ENCODE measurements at regions not wholly inside any gene's neighbourhood (a gene's known extent, or its start where the extent isn't known, plus 50 kb on each side); places are given as distances from the start of the nearest gene placed in this dataset.

GRCh38 chr2:187232749-187233148 lies 215.3 kb downstream of the CALCRL start:
- DNase-seq (ENCODE audit: low read depth, low spot score), result no peak
- in situ Hi-C loops (cut with MboI) (no loop called here), intact Hi-C loops (cut with micrococcal nuclease; ENCODE audit: unreplicated experiment) (no loop called here)
- H3K9ac ChIP-seq (ENCODE audit: control insufficient read depth, insufficient read depth, low read length), result no peak overlapping the region
- CTCF ChIA-PET, result no interaction called here
- no peak for ATAC-seq
- POLR2A ChIA-PET, result no interaction called here
- no peak overlapping the region for H2AFZ ChIP-seq (ENCODE audit: control insufficient read depth, low read depth, low read length)
- no peak for TF ChIP-seq MEF2B (IDR thresholded peaks at IDR 0.05; ENCODE audit: partially characterized antibody, poor library complexity, severe bottlenecking)
- no peaks in the 10 kb centered on the region for H3K79me2 ChIP-seq (ENCODE audit: control insufficient read depth, insufficient read depth, low read length)
- no peak overlapping the region for H3K4me2 ChIP-seq (ENCODE audit: control insufficient read depth, insufficient read depth)
- no peaks in the 10 kb centered on the region for H3K27me3 ChIP-seq (replicated peaks in 1 of 2; ENCODE audit: control insufficient read depth in 2 of 2, insufficient read depth in 2 of 2, low read length in 1 of 2)
- SMC1A ChIA-PET (ENCODE audit: uncharacterized antibody, unreplicated experiment), result no interaction called here
- H4K20me1 ChIP-seq (ENCODE audit: control insufficient read depth, insufficient read depth), result no peaks in the 10 kb centered on the region
- FAIRE-seq, result no peak
- H3K27ac ChIP-seq (ENCODE audit: control insufficient read depth, insufficient read depth), result no peak overlapping the region
- WGBS (ENCODE audit: insufficient coverage, insufficient replicate concordance, low lambda C conversion rate, missing lambda C conversion rate), result 45% methylated on average over 1 of the region's 1 CpG
- RAD21 ChIA-PET (ENCODE audit: unreplicated experiment), result no interaction called here
- H3K36me3 ChIP-seq (ENCODE audit: control insufficient read depth in 2 of 2, insufficient read depth in 2 of 2, low read length in 1 of 2), result no peaks in the 10 kb centered on the region
- no peaks in the 10 kb centered on the region for H3K9me3 ChIP-seq (replicated peaks; ENCODE audit: control insufficient read depth, insufficient read depth, low read length)
- no TSS peak for BruUV-seq (replicated peaks)
- H3K4me3 ChIP-seq, result no peak overlapping the region
- no peaks in the 10 kb centered on the region for H3K4me1 ChIP-seq (ENCODE audit: control insufficient read depth, insufficient read depth, low read length)

- DNase-seq (ENCODE audit: low read depth, low spot score) (no peak), FAIRE-seq (no peak), ATAC-seq (no peak)
- no TSS peak for BruUV-seq (replicated peaks)
- Histone ChIP-seq H3K79me2 (ENCODE audit: control insufficient read depth, insufficient read depth, low read length) (no peaks in the 10 kb centered on the region), H3K4me3 (no peak overlapping the region), H3K4me2 (ENCODE audit: control insufficient read depth, insufficient read depth) (no peak overlapping the region), H2AFZ (ENCODE audit: control insufficient read depth, low read depth, low read length) (no peak overlapping the region), H4K20me1 (ENCODE audit: control insufficient read depth, insufficient read depth) (no peaks in the 10 kb centered on the region), H3K9me3 (replicated peaks; ENCODE audit: control insufficient read depth, insufficient read depth, low read length) (no peaks in the 10 kb centered on the region), H3K4me1 (ENCODE audit: control insufficient read depth, insufficient read depth, low read length) (no peaks in the 10 kb centered on the region), H3K27ac (ENCODE audit: control insufficient read depth, insufficient read depth) (no peak overlapping the region), H3K36me3 (ENCODE audit: control insufficient read depth in 2 of 2, insufficient read depth in 2 of 2, low read length in 1 of 2) (no peaks in the 10 kb centered on the region), H3K9ac (ENCODE audit: control insufficient read depth, insufficient read depth, low read length) (no peak overlapping the region), H3K27me3 (replicated peaks in 1 of 2; ENCODE audit: control insufficient read depth in 2 of 2, insufficient read depth in 2 of 2, low read length in 1 of 2) (no peaks in the 10 kb centered on the region)
- 33% methylated on average over 3 of the region's 3 CpGs for WGBS (ENCODE audit: insufficient coverage, insufficient replicate concordance, low lambda C conversion rate, missing lambda C conversion rate)
- ChIA-PET SMC1A (ENCODE audit: uncharacterized antibody, unreplicated experiment) (interaction anchor here (0.6 to 2.2 kb wide), 4 partner anchors 8 to 131 kb away, joined by 3 to 5 read pairs (median 4); no protein-coding TSS in a partner anchor), RAD21 (ENCODE audit: unreplicated experiment) (no interaction called here), POLR2A (no interaction called here), CTCF (interaction anchor here (1.0 kb wide), 1 partner anchor 17 kb away, joined by 5 read pairs; no protein-coding TSS in a partner anchor)
- intact Hi-C loops (cut with micrococcal nuclease; ENCODE audit: unreplicated experiment), result no loop called here
- in situ Hi-C loops (cut with MboI), result no loop called here
- TF ChIP-seq BHLHE40 (IDR thresholded peaks at IDR 0.05; ENCODE audit: borderline replicate concordance in 1 of 2, low read depth in 2 of 2, low read length in 1 of 2) (no peak), USF2 (IDR thresholded peaks at IDR 0.05; ENCODE audit: borderline replicate concordance, low read depth, low read length) (no peak), RBBP5 (conservative IDR thresholded peaks at IDR 0.05) (no peak), EED (IDR thresholded peaks at IDR 0.05; ENCODE audit: low read depth) (no peak), CBFB (IDR thresholded peaks at IDR 0.05; ENCODE audit: low read depth) (no peak), EP300 (IDR thresholded peaks at IDR 0.05; ENCODE audit: borderline replicate concordance in 1 of 2, control insufficient read depth in 1 of 2, low read depth in 2 of 2, low read length in 2 of 2) (no peak), TCF3 (IDR thresholded peaks at IDR 0.05; ENCODE audit: borderline replicate concordance, insufficient read depth, low read depth, low read length) (no peak), EGR1 (IDR thresholded peaks at IDR 0.05; ENCODE audit: borderline replicate concordance in 1 of 2, low read depth in 2 of 2, low read length in 2 of 2) (no peak), KDM1A (IDR thresholded peaks at IDR 0.05; ENCODE audit: borderline replicate concordance) (no peak)
- TF ChIP-seq, protein P1, sequence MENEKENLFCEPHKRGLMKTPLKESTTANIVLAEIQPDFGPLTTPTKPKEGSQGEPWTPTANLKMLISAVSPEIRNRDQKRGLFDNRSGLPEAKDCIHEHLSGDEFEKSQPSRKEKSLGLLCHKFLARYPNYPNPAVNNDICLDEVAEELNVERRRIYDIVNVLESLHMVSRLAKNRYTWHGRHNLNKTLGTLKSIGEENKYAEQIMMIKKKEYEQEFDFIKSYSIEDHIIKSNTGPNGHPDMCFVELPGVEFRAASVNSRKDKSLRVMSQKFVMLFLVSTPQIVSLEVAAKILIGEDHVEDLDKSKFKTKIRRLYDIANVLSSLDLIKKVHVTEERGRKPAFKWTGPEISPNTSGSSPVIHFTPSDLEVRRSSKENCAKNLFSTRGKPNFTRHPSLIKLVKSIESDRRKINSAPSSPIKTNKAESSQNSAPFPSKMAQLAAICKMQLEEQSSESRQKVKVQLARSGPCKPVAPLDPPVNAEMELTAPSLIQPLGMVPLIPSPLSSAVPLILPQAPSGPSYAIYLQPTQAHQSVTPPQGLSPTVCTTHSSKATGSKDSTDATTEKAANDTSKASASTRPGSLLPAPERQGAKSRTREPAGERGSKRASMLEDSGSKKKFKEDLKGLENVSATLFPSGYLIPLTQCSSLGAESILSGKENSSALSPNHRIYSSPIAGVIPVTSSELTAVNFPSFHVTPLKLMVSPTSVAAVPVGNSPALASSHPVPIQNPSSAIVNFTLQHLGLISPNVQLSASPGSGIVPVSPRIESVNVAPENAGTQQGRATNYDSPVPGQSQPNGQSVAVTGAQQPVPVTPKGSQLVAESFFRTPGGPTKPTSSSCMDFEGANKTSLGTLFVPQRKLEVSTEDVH (IDR thresholded peaks at IDR 0.05; ENCODE audit: low read depth, partially characterized antibody), result no peak
- TF ChIP-seq, protein P2, sequence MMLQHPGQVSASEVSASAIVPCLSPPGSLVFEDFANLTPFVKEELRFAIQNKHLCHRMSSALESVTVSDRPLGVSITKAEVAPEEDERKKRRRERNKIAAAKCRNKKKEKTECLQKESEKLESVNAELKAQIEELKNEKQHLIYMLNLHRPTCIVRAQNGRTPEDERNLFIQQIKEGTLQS (IDR thresholded peaks at IDR 0.05; ENCODE audit: borderline replicate concordance, extremely low read depth, low read depth, low read length), result no peak
These were observed 218.0 kb downstream of the CALCRL start for GRCh38 chr2:187230088-187230487.

All from GM12878 (cell line).